IMR-90 (cell line): ENCODE measurements at regions not wholly inside any gene's neighbourhood (a gene's known extent, or its start where the extent isn't known, plus 50 kb on each side); places are given as distances from the start of the nearest gene placed in this dataset.

Experiments
- BHLHE40 ChIP-seq: fragments of 150-350 bp; IDR thresholded peaks from 2 replicates; pipeline ENCODE4 v1.6.1; 2016; ENCODE audit warnings: mild to moderate bottlenecking, low read depth, low read length
- CEBPB ChIP-seq: IDR thresholded peaks from 2 replicates; pipeline ENCODE4 v1.6.1; 2012; ENCODE audit warnings: low read depth, low read length, improper control_type of control experiment
- FOS ChIP-seq: fragments of 150-350 bp; IDR thresholded peaks from 2 replicates; pipeline ENCODE4 v1.6.1; 2016; ENCODE audit warnings: low read depth, low read length
- MAFK ChIP-seq: IDR thresholded peaks from 2 replicates; pipeline ENCODE4 v1.6.1; 2012; ENCODE audit warnings: low read depth, low read length, improper control_type of control experiment
- MAZ ChIP-seq: IDR thresholded peaks from 2 replicates; pipeline ENCODE4 v1.6.1; 2012; ENCODE audit warnings: low read depth, mild to moderate bottlenecking, low read length, improper control_type of control experiment, moderate library complexity, borderline replicate concordance
- POLR2A ChIP-seq: IDR thresholded peaks from 2 replicates; pipeline ENCODE4 v1.6.1; 2012; ENCODE audit warnings: mild to moderate bottlenecking, low read depth, low read length
- RAD21 ChIP-seq: IDR thresholded peaks from 2 replicates; pipeline ENCODE4 v1.6.1; 2012; ENCODE audit warnings: low read length, improper control_type of control experiment
- RCOR1 ChIP-seq: IDR thresholded peaks from 2 replicates; pipeline ENCODE4 v1.6.1; 2012; ENCODE audit warnings: mild to moderate bottlenecking, low read length, improper control_type of control experiment; ENCODE audit not compliant: insufficient replicate concordance
- SMC3 ChIP-seq: fragments of 150-350 bp; IDR thresholded peaks from 2 replicates; pipeline ENCODE4 v1.6.1; 2016; ENCODE audit warnings: low read depth, mild to moderate bottlenecking, antibody characterized with exemption, low read length, moderate library complexity
- TF ChIP-seq, protein P1 (sequence below): conservative IDR thresholded peaks from 2 replicates; pipeline ENCODE4 v1.5.1; 2012; ENCODE audit warnings: mild to moderate bottlenecking, low read depth, low read length, improper control_type of control experiment
- TF ChIP-seq, protein P2 (sequence below): fragments of 150-350 bp; IDR thresholded peaks from 2 replicates; pipeline ENCODE4 v1.6.1; 2017; ENCODE audit warnings: mild to moderate bottlenecking, antibody characterized with exemption, low read length, low read depth

DNA sequence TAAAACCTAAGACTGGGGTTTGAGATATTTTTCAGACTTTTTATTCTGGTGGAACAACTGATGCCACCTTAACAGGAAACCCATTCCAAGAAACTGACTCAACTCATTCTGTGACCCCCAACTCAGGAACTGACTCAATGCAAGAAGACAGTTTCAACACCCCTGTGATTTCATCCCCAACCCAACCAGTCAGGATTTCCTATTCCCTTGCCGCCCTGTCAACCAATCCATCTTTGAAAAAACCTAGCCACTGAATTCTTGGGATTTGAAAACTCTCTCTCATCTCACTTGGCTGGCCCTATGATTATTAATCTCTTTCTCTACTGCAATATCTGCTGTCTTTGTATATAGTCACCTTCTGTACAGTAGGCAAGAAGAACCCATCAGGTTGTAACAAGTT is 1211.9 kb upstream of the ATXN8OS start:
- TF ChIP-seq, protein P1, sequence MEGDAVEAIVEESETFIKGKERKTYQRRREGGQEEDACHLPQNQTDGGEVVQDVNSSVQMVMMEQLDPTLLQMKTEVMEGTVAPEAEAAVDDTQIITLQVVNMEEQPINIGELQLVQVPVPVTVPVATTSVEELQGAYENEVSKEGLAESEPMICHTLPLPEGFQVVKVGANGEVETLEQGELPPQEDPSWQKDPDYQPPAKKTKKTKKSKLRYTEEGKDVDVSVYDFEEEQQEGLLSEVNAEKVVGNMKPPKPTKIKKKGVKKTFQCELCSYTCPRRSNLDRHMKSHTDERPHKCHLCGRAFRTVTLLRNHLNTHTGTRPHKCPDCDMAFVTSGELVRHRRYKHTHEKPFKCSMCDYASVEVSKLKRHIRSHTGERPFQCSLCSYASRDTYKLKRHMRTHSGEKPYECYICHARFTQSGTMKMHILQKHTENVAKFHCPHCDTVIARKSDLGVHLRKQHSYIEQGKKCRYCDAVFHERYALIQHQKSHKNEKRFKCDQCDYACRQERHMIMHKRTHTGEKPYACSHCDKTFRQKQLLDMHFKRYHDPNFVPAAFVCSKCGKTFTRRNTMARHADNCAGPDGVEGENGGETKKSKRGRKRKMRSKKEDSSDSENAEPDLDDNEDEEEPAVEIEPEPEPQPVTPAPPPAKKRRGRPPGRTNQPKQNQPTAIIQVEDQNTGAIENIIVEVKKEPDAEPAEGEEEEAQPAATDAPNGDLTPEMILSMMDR, result no peak
- TF ChIP-seq SMC3, result no peak
- no peak for TF ChIP-seq MAZ
- no peak for TF ChIP-seq FOS
- TF ChIP-seq, protein P2, sequence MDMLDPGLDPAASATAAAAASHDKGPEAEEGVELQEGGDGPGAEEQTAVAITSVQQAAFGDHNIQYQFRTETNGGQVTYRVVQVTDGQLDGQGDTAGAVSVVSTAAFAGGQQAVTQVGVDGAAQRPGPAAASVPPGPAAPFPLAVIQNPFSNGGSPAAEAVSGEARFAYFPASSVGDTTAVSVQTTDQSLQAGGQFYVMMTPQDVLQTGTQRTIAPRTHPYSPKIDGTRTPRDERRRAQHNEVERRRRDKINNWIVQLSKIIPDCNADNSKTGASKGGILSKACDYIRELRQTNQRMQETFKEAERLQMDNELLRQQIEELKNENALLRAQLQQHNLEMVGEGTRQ, result no peak
- no peak for TF ChIP-seq POLR2A
- no peak for TF ChIP-seq RCOR1
- TF ChIP-seq RAD21, result no peak
- no peak for TF ChIP-seq CEBPB
- no peak for TF ChIP-seq BHLHE40
- TF ChIP-seq MAFK, result no peak
